ENCODE measurements at regions not wholly inside any gene's neighbourhood (a gene's known extent, or its start where the extent isn't known, plus 50 kb on each side); places are given as distances from the start of the nearest gene placed in this dataset.
"Not testable (repeated sequence)": the region's sequence is repeated elsewhere in the genome, so short reads cannot be mapped to it uniquely, and the experiment has no call there.

GRCh38 chr17:16866436-16866835, 105.5 kb downstream of the TNFRSF13B start:
- Histone ChIP-seq H3K27me3 (ENCODE audit: control insufficient read depth, low read length) (no peaks in the 10 kb centered on the region), H3F3A (ENCODE audit: control insufficient read depth, insufficient read depth) (no peaks in the 10 kb centered on the region), H3K4me1 (ENCODE audit: control insufficient read depth, low read length) (no peaks in the 10 kb centered on the region), H3K36me3 (ENCODE audit: control insufficient read depth, low read length) (no peaks in the 10 kb centered on the region), H3K4me3 (ENCODE audit: low read length) (no peak overlapping the region), H3K9me2 (replicated peaks; ENCODE audit: control insufficient read depth, low read length) (no peaks in the 10 kb centered on the region), H3K4me2 (ENCODE audit: low read length) (no peak overlapping the region), H4K20me1 (ENCODE audit: control insufficient read depth, insufficient read depth, low read depth, low read length) (no peaks in the 10 kb centered on the region), H3K27ac (ENCODE audit: low read depth, low read length) (no peak overlapping the region), H3K9me3 (ENCODE audit: control insufficient read depth, insufficient read depth, low read length) (no peaks in the 10 kb centered on the region), H3K79me2 (ENCODE audit: control insufficient read depth, low read length) (no peaks in the 10 kb centered on the region)
- no peak for TF ChIP-seq CTCF (IDR thresholded peaks at IDR 0.05; ENCODE audit: low read depth, low read length, poor library complexity, severe bottlenecking)
- TF ChIP-seq EZH2phosphoT487 (IDR thresholded peaks at IDR 0.05; ENCODE audit: borderline replicate concordance, low read length) = no peak

DNA sequence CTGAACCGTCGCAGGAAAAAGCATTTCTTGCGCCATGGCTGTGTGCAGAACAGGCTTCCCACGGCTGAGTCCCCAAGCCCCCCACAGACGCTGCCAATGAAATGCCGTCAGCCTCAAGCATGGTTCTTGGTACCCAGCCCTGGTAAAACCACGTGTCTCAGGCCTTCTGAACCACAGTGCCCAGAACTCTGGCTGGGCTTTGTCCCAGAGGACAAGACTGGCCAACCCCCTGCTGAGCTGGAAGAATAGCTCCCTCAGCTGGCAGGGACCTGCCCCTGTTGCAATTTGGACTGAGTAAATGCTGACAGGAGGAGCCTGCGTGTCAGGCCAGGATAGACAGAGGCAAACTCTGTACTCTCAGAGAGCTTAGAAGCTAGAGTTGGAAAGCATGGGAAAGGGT, 106.2 kb downstream of the TNFRSF13B start:
- H3K4me1 ChIP-seq (ENCODE audit: control insufficient read depth, low read length); H3K36me3 ChIP-seq (ENCODE audit: control insufficient read depth, low read length); H3K4me2 ChIP-seq (ENCODE audit: low read length); H3K4me3 ChIP-seq (ENCODE audit: low read length); H3K79me2 ChIP-seq (ENCODE audit: control insufficient read depth, low read length); H3K27ac ChIP-seq (ENCODE audit: low read depth, low read length); H3K9me2 ChIP-seq (replicated peaks; ENCODE audit: control insufficient read depth, low read length); H3K27me3 ChIP-seq (ENCODE audit: control insufficient read depth, low read length); H3K9me3 ChIP-seq (ENCODE audit: control insufficient read depth, insufficient read depth, low read length); H4K20me1 ChIP-seq (ENCODE audit: control insufficient read depth, insufficient read depth, low read depth, low read length); H3F3A ChIP-seq (ENCODE audit: control insufficient read depth, insufficient read depth): not testable (repeated sequence)

GRCh38 chr17:16865077-16865613, 106.8 kb downstream of the TNFRSF13B start:
- H3K4me3 ChIP-seq (ENCODE audit: low read length); H3K4me1 ChIP-seq (ENCODE audit: control insufficient read depth, low read length); H3K4me2 ChIP-seq (ENCODE audit: low read length); H3K27me3 ChIP-seq (ENCODE audit: control insufficient read depth, low read length); H3K36me3 ChIP-seq (ENCODE audit: control insufficient read depth, low read length); H4K20me1 ChIP-seq (ENCODE audit: control insufficient read depth, insufficient read depth, low read depth, low read length); H3K9me2 ChIP-seq (replicated peaks; ENCODE audit: control insufficient read depth, low read length); H3K79me2 ChIP-seq (ENCODE audit: control insufficient read depth, low read length); H3F3A ChIP-seq (ENCODE audit: control insufficient read depth, insufficient read depth); H3K27ac ChIP-seq (ENCODE audit: low read depth, low read length); H3K9me3 ChIP-seq (ENCODE audit: control insufficient read depth, insufficient read depth, low read length): not testable (repeated sequence)

- H3K9me3 ChIP-seq (ENCODE audit: control insufficient read depth, insufficient read depth, low read length); H3F3A ChIP-seq (ENCODE audit: control insufficient read depth, insufficient read depth): not testable (repeated sequence)
Observed at GRCh38 chr17:16864462-16865076, 107.3 kb downstream of the TNFRSF13B start.

GRCh38 chr17:16861152-16861551, 110.8 kb downstream of the TNFRSF13B start:
- not testable (repeated sequence) for H3K4me2 ChIP-seq (ENCODE audit: low read length); H3K27me3 ChIP-seq (ENCODE audit: control insufficient read depth, low read length); H3K9me2 ChIP-seq (replicated peaks; ENCODE audit: control insufficient read depth, low read length); H3K79me2 ChIP-seq (ENCODE audit: control insufficient read depth, low read length); H3K4me3 ChIP-seq (ENCODE audit: low read length); H3K36me3 ChIP-seq (ENCODE audit: control insufficient read depth, low read length); H4K20me1 ChIP-seq (ENCODE audit: control insufficient read depth, insufficient read depth, low read depth, low read length); H3K27ac ChIP-seq (ENCODE audit: low read depth, low read length); H3K4me1 ChIP-seq (ENCODE audit: control insufficient read depth, low read length); H3K9me3 ChIP-seq (ENCODE audit: control insufficient read depth, insufficient read depth, low read length); H3F3A ChIP-seq (ENCODE audit: control insufficient read depth, insufficient read depth)

More at GRCh38 chr17:16864462-16865076, 107.3 kb downstream of the TNFRSF13B start:
- not testable (repeated sequence) for H3K9me2 ChIP-seq (replicated peaks; ENCODE audit: control insufficient read depth, low read length); H3K4me3 ChIP-seq (ENCODE audit: low read length); H3K27ac ChIP-seq (ENCODE audit: low read depth, low read length); H3K4me1 ChIP-seq (ENCODE audit: control insufficient read depth, low read length); H3K36me3 ChIP-seq (ENCODE audit: control insufficient read depth, low read length); H3K79me2 ChIP-seq (ENCODE audit: control insufficient read depth, low read length); H3K27me3 ChIP-seq (ENCODE audit: control insufficient read depth, low read length); H3K4me2 ChIP-seq (ENCODE audit: low read length); H4K20me1 ChIP-seq (ENCODE audit: control insufficient read depth, insufficient read depth, low read depth, low read length)

DNA sequence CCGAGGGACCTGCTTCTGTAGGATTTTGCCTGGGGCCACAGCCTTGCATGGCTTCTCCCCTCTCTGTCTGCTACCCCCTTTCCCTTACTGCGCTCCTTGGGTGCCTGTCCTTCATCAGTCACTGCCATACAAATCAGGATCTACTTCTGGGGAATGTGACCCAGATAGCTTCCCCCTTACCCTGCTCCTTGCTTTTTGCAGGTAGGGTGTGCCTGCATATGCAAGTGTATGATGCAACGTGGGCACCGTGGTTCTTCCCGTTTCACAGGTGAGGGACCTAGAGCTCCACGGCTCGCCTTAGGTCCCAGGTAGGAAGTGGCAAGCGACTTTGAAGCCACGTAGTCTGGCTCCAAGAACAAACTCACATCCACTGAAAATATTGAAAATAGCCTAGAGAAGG, 111.5 kb downstream of the TNFRSF13B start:
- not testable (repeated sequence) for H3K4me1 ChIP-seq (ENCODE audit: control insufficient read depth, low read length); H3F3A ChIP-seq (ENCODE audit: control insufficient read depth, insufficient read depth); H3K36me3 ChIP-seq (ENCODE audit: control insufficient read depth, low read length); H3K9me3 ChIP-seq (ENCODE audit: control insufficient read depth, insufficient read depth, low read length); H3K79me2 ChIP-seq (ENCODE audit: control insufficient read depth, low read length); H3K27me3 ChIP-seq (ENCODE audit: control insufficient read depth, low read length); H4K20me1 ChIP-seq (ENCODE audit: control insufficient read depth, insufficient read depth, low read depth, low read length); H3K27ac ChIP-seq (ENCODE audit: low read depth, low read length); H3K9me2 ChIP-seq (replicated peaks; ENCODE audit: control insufficient read depth, low read length); H3K4me3 ChIP-seq (ENCODE audit: low read length); H3K4me2 ChIP-seq (ENCODE audit: low read length)

GRCh38 chr17:16859515-16859914, 112.4 kb downstream of the TNFRSF13B start:
- H3K36me3 ChIP-seq (ENCODE audit: control insufficient read depth, low read length); H3K4me1 ChIP-seq (ENCODE audit: control insufficient read depth, low read length); H4K20me1 ChIP-seq (ENCODE audit: control insufficient read depth, insufficient read depth, low read depth, low read length); H3K9me2 ChIP-seq (replicated peaks; ENCODE audit: control insufficient read depth, low read length); H3K79me2 ChIP-seq (ENCODE audit: control insufficient read depth, low read length); H3F3A ChIP-seq (ENCODE audit: control insufficient read depth, insufficient read depth); H3K4me2 ChIP-seq (ENCODE audit: low read length); H3K27me3 ChIP-seq (ENCODE audit: control insufficient read depth, low read length); H3K27ac ChIP-seq (ENCODE audit: low read depth, low read length); H3K4me3 ChIP-seq (ENCODE audit: low read length); H3K9me3 ChIP-seq (ENCODE audit: control insufficient read depth, insufficient read depth, low read length): not testable (repeated sequence)

Data from DOHH2 (cell line).